Neural cell (in vitro differentiated cells): ENCODE measurements at regions not wholly inside any gene's neighbourhood (a gene's known extent, or its start where the extent isn't known, plus 50 kb on each side); places are given as distances from the start of the nearest gene placed in this dataset.

Experiments used
- H2AFZ ChIP-seq: fragments of 200-600, 300-800 bp; sonication (generic), shearing (Covaris generic); 2 replicates; pipeline ENCODE4 v1.6.0; 2014; ENCODE audit warnings: low read depth, mild to moderate bottlenecking, antibody characterized with exemption, low read length, moderate library complexity
- H3F3A ChIP-seq: fragments of 200-600 bp; shearing (Covaris generic); 2 replicates; pipeline ENCODE4 v1.6.1; 2016; ENCODE audit warnings: mild to moderate bottlenecking, moderate library complexity, mixed read lengths, antibody characterized with exemption, low read length; ENCODE audit not compliant: insufficient read depth, poor library complexity, severe bottlenecking
- H3K27ac ChIP-seq: fragments of 200-600, 300-800 bp; sonication (generic), shearing (Covaris generic); 2 replicates; pipeline ENCODE4 v1.5.1; 2014; ENCODE audit warnings: mild to moderate bottlenecking, low read length, moderate library complexity
- H3K27me3 ChIP-seq: fragments of 300-800, 200-600 bp; sonication (generic), shearing (Covaris generic); 2 replicates; pipeline ENCODE4 v1.6.0; 2014; ENCODE audit warnings: mild to moderate bottlenecking, low read depth, low read length, moderate library complexity; ENCODE audit not compliant: insufficient read depth
- H3K36me3 ChIP-seq: fragments of 300-800, 200-600 bp; sonication (generic), shearing (Covaris generic); 2 replicates; pipeline ENCODE4 v1.5.1; 2014; ENCODE audit warnings: mild to moderate bottlenecking, antibody characterized with exemption, low read length, moderate library complexity; ENCODE audit not compliant: insufficient read depth
- H3K4me2 ChIP-seq: fragments of 300-800, 200-600 bp; sonication (generic), shearing (Covaris generic); 2 replicates; pipeline ENCODE4 v1.6.0; 2014; ENCODE audit warnings: mild to moderate bottlenecking, low read length
- H3K4me3 ChIP-seq: fragments of 300-800, 200-600 bp; sonication (generic), shearing (Covaris generic); 2 replicates; pipeline ENCODE4 v1.5.1; 2014; ENCODE audit warnings: mild to moderate bottlenecking, low read length, moderate library complexity
- H3K79me2 ChIP-seq: fragments of 200-600 bp; shearing (Covaris generic); replicated peaks from 2 replicates; pipeline ENCODE4 v1.6.0; 2014; ENCODE audit warnings: mild to moderate bottlenecking, low read length, moderate library complexity; ENCODE audit not compliant: insufficient read depth
- H3K9ac ChIP-seq: fragments of 300-800, 200-600 bp; sonication (generic), shearing (Covaris generic); 2 replicates; pipeline ENCODE4 v1.6.1; 2016; ENCODE audit warnings: mild to moderate bottlenecking, low read length, mixed read lengths
- H3K9me2 ChIP-seq: fragments of 200-600 bp; shearing (Covaris generic); 2 replicates; pipeline ENCODE4 v1.6.1; 2016; ENCODE audit warnings: mild to moderate bottlenecking, low read length, mixed read lengths; ENCODE audit not compliant: insufficient read depth
- H3K9me3 ChIP-seq: fragments of 200-600, 300-800 bp; sonication (generic), shearing (Covaris generic); 2 replicates; pipeline ENCODE4 v1.6.1; 2016; ENCODE audit warnings: mild to moderate bottlenecking, mixed run types, low read length, moderate library complexity, mixed read lengths
- H4K20me1 ChIP-seq: fragments of 200-600 bp; shearing (Covaris generic); 2 replicates; pipeline ENCODE4 v1.6.1; 2016; ENCODE audit warnings: mild to moderate bottlenecking, mixed run types; ENCODE audit not compliant: insufficient read depth
- EP300 ChIP-seq: fragments of 450-650 bp; conservative IDR thresholded peaks from 2 replicates; pipeline ENCODE4 v1.6.1; 2014; ENCODE audit warnings: antibody characterized with exemption, mild to moderate bottlenecking, moderate library complexity; ENCODE audit not compliant: poor library complexity, severe bottlenecking
- EZH2 ChIP-seq: fragments of 200-600, 300-800 bp; shearing (Covaris generic), sonication (generic); IDR thresholded peaks from 2 replicates; pipeline ENCODE4 v1.6.1; 2014; ENCODE audit warnings: antibody characterized with exemption, low read length, borderline replicate concordance, mild to moderate bottlenecking; ENCODE audit not compliant: insufficient read depth, poor library complexity, severe bottlenecking
- MXI1 ChIP-seq: fragments of 450-650 bp; conservative IDR thresholded peaks from 2 replicates; pipeline ENCODE4 v1.6.1; 2014; ENCODE audit warnings: antibody characterized with exemption, mild to moderate bottlenecking; ENCODE audit not compliant: poor library complexity, severe bottlenecking
- POLR2AphosphoS5 ChIP-seq: IDR thresholded peaks from 2 replicates; pipeline ENCODE4 v1.6.1; 2012
- RAD21 ChIP-seq: fragments of 450-650 bp; conservative IDR thresholded peaks from 2 replicates; pipeline ENCODE4 v1.6.1; 2014; ENCODE audit warnings: antibody characterized with exemption, mild to moderate bottlenecking, moderate library complexity
- SMC3 ChIP-seq: fragments of 450-650 bp; conservative IDR thresholded peaks from 2 replicates; pipeline ENCODE4 v1.6.1; 2014; ENCODE audit warnings: antibody characterized with exemption, mild to moderate bottlenecking, moderate library complexity; ENCODE audit not compliant: poor library complexity
- TAF1 ChIP-seq: IDR thresholded peaks from 2 replicates; pipeline ENCODE4 v1.6.1; 2012; ENCODE audit warnings: low read depth
- TF ChIP-seq, protein P1 (sequence below): fragments of 450-650 bp; IDR thresholded peaks from 2 replicates; pipeline ENCODE4 v1.5.1; 2014; ENCODE audit warnings: antibody characterized with exemption, mild to moderate bottlenecking, moderate library complexity; ENCODE audit not compliant: poor library complexity, severe bottlenecking
- TF ChIP-seq, protein P2 (sequence below): IDR thresholded peaks from 2 replicates; pipeline ENCODE4 v1.6.1; 2012; ENCODE audit warnings: borderline replicate concordance

DNA sequence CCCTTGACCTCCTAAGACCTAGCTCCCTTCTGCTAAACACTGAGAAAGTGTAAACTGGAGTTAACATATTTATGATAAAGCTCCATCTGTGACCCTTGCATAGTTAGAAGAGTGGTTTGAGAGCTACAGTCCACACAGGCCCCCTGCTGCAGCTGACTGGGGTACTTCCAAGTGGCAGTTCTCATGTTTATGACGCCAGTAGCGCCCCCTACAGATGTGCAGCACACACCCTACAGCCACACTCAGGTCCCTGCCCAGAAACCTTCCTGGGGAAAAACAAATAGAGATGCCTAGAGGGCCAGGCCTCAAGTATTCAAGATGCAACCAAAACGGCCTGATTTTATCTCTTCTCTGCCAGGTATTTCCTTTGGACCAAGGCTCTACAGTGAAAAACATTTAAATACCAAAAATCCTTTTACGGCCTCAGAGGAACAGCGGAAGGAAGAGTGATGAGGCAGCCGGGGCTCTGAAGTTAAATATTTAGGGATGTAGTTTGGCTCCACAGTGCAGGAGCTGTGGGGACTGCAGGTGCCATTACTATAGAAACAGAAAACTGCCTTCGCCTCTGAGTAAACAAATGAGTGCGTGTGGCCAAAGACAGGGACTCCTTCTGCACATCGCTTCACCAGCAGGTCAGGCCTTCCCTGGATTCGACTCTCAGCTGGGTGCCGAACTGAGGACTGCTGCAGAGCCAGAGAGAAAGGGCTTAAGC, 553.1 kb downstream of the EFNB2 start:
- Histone ChIP-seq H3K9me2 (no peaks in the 10 kb centered on the region), H2AFZ (no peak overlapping the region), H4K20me1 (no peaks in the 10 kb centered on the region), H3F3A (no peaks in the 10 kb centered on the region), H3K9me3 (no peaks in the 10 kb centered on the region), H3K27ac (no peak overlapping the region), H3K4me2 (no peak overlapping the region), H3K27me3 (no peaks in the 10 kb centered on the region), H3K79me2 (no peaks in the 10 kb centered on the region), H3K36me3 (no peaks in the 10 kb centered on the region), H3K4me3 (no peak overlapping the region), H3K9ac (no peak overlapping the region)
- TF ChIP-seq SMC3: no peak
- no peak for TF ChIP-seq EP300
- TF ChIP-seq, protein P1, sequence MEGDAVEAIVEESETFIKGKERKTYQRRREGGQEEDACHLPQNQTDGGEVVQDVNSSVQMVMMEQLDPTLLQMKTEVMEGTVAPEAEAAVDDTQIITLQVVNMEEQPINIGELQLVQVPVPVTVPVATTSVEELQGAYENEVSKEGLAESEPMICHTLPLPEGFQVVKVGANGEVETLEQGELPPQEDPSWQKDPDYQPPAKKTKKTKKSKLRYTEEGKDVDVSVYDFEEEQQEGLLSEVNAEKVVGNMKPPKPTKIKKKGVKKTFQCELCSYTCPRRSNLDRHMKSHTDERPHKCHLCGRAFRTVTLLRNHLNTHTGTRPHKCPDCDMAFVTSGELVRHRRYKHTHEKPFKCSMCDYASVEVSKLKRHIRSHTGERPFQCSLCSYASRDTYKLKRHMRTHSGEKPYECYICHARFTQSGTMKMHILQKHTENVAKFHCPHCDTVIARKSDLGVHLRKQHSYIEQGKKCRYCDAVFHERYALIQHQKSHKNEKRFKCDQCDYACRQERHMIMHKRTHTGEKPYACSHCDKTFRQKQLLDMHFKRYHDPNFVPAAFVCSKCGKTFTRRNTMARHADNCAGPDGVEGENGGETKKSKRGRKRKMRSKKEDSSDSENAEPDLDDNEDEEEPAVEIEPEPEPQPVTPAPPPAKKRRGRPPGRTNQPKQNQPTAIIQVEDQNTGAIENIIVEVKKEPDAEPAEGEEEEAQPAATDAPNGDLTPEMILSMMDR: no peak
- no peak for TF ChIP-seq TAF1
- TF ChIP-seq MXI1: no peak
- TF ChIP-seq POLR2AphosphoS5: no peak
- TF ChIP-seq, protein P2, sequence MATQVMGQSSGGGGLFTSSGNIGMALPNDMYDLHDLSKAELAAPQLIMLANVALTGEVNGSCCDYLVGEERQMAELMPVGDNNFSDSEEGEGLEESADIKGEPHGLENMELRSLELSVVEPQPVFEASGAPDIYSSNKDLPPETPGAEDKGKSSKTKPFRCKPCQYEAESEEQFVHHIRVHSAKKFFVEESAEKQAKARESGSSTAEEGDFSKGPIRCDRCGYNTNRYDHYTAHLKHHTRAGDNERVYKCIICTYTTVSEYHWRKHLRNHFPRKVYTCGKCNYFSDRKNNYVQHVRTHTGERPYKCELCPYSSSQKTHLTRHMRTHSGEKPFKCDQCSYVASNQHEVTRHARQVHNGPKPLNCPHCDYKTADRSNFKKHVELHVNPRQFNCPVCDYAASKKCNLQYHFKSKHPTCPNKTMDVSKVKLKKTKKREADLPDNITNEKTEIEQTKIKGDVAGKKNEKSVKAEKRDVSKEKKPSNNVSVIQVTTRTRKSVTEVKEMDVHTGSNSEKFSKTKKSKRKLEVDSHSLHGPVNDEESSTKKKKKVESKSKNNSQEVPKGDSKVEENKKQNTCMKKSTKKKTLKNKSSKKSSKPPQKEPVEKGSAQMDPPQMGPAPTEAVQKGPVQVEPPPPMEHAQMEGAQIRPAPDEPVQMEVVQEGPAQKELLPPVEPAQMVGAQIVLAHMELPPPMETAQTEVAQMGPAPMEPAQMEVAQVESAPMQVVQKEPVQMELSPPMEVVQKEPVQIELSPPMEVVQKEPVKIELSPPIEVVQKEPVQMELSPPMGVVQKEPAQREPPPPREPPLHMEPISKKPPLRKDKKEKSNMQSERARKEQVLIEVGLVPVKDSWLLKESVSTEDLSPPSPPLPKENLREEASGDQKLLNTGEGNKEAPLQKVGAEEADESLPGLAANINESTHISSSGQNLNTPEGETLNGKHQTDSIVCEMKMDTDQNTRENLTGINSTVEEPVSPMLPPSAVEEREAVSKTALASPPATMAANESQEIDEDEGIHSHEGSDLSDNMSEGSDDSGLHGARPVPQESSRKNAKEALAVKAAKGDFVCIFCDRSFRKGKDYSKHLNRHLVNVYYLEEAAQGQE: no peak
- no peak for TF ChIP-seq EZH2
- no peak for TF ChIP-seq RAD21

DNA sequence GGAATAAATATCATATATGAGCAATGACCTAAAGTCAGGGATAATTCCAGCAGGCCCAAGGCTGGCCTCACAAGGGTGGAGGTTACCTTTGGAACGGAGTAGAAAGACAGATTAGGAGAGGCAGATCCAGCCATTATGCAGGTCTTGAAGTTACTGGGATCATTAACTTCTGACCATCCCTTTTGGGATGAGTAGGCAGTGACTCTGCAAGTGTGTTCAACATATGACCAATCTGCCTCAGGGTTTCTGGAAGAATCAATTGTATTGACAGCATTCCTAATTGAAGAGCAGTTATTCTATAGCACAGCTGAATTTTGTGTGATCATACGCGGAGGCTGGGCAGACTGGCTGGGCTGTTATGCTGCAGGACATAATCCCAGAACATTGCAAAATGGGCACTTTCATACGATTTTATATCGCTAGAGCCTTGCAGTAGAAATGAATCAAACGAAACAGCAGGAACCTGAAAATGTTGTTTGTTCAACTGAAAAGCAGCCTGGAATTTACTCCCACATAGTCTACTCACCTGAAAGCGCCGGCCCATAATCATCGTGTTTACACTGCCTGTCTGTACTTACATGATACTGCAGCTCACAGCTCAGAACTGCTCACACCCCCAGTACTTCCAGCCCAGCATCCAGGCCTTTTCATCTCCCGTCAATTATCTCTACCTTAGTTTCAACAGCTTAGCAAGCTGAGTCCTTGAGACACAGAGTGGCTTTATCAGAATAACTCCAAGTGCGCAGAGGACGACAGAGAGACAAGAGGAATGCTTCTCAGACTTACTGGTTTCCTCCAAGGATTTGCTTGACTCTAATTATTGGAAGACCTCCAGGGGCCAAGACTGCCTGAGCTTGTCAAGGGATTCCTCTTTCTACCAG, 556.1 kb downstream of the EFNB2 start:
- Histone ChIP-seq H3K79me2 (no peaks in the 10 kb centered on the region), H3F3A (no peaks in the 10 kb centered on the region), H4K20me1 (no peaks in the 10 kb centered on the region), H3K36me3 (no peaks in the 10 kb centered on the region), H3K9me3 (no peaks in the 10 kb centered on the region), H3K9ac (no peak overlapping the region), H2AFZ (no peak overlapping the region), H3K4me3 (no peak overlapping the region), H3K27ac (no peak overlapping the region), H3K4me2 (no peak overlapping the region), H3K27me3 (no peaks in the 10 kb centered on the region), H3K9me2 (no peaks in the 10 kb centered on the region)
- TF ChIP-seq EP300 (peak; percentile 11), TAF1 (no peak), EZH2 (no peak), POLR2AphosphoS5 (peak; percentile 85), SMC3 (peak; percentile 15), RAD21 (peak; percentile 24)
- TF ChIP-seq, protein P2: peak; percentile 45
